RWPE1 (cell line): ENCODE measurements at regions not wholly inside any gene's neighbourhood (a gene's known extent, or its start where the extent isn't known, plus 50 kb on each side); places are given as distances from the start of the nearest gene placed in this dataset.

ENCODE experiments used
- CTCF ChIA-PET: fragments of 350-600 bp; sonication (Branson Sonifier 250); formaldehyde crosslinking; extraction: SDS; loops from one replicate; lab custom pipeline; 2021; lab: Yijun Ruan, JAX
- POLR2A ChIA-PET: fragments of 400-600 bp; formaldehyde crosslinking; extraction: SDS; loops from one replicate; lab custom pipeline; 2020; ENCODE audit warnings: antibody characterized with exemption; ENCODE audit not compliant: low non-redundant PET; lab: Yijun Ruan, JAX
- DNase-seq: peaks from one replicate; pipeline ENCODE4 v3.0.0; 2012; ENCODE audit warnings: low spot score
- H3K27ac ChIP-seq: fragments of 450-650 bp; 2 replicates; pipeline ENCODE4 v1.5.1; 2017
- CTCF ChIP-seq: fragments of 450-650 bp; conservative IDR thresholded peaks from 2 replicates; pipeline ENCODE4 v1.5.1; 2017; ENCODE audit warnings: low read depth, mild to moderate bottlenecking

- POLR2A ChIA-PET = no interaction called here
- CTCF ChIA-PET = no interaction called here
- TF ChIP-seq CTCF = no peak
- no peak overlapping the region for H3K27ac ChIP-seq
- DNase-seq = no peak
Observed at GRCh38 chr12:13882176-13882575, 99.2 kb downstream of the GRIN2B start.

- ChIA-PET CTCF (interaction anchor here (0.6 kb wide), 1 partner anchor 540 kb away, joined by 6 read pairs; no protein-coding TSS in a partner anchor), POLR2A (no interaction called here)
- no peak for TF ChIP-seq CTCF
Observed at GRCh38 chr12:13880613-13881012, 100.8 kb downstream of the GRIN2B start.

GRCh38 chr12:13875744-13876143 is 105.7 kb downstream of the GRIN2B start:
- DNase-seq = no peak
- CTCF ChIA-PET = interaction anchor here (0.7 to 2.0 kb wide), 2 partner anchors 12 to 346 kb away, joined by 3 to 5 read pairs; no protein-coding TSS in a partner anchor
- POLR2A ChIA-PET = no interaction called here

More at GRCh38 chr12:13880613-13881012, 100.8 kb downstream of the GRIN2B start:
- no peak overlapping the region for H3K27ac ChIP-seq
- no peak for DNase-seq

GRCh38 chr12:13870255-13870654 is 111.1 kb downstream of the GRIN2B start:
- POLR2A ChIA-PET = no interaction called here
- CTCF ChIA-PET = no interaction called here
- no peak for TF ChIP-seq CTCF
- H3K27ac ChIP-seq = no peak overlapping the region
- no peak for DNase-seq

More at GRCh38 chr12:13875744-13876143, 105.7 kb downstream of the GRIN2B start:
- H3K27ac ChIP-seq = no peak overlapping the region
- no peak for TF ChIP-seq CTCF

GRCh38 chr12:13864081-13864673 is 117.2 kb downstream of the GRIN2B start:
- TF ChIP-seq CTCF = peak; percentile 75
- peak; percentile 58 for DNase-seq
- CTCF ChIA-PET = interaction anchor here (0.5 to 1.1 kb wide), 9 partner anchors 11 to 400 kb away, joined by 3 to 8 read pairs (median 4); no protein-coding TSS in a partner anchor
- POLR2A ChIA-PET = no interaction called here
- H3K27ac ChIP-seq = no peak overlapping the region

GRCh38 chr12:13857750-13858149 is 123.7 kb downstream of the GRIN2B start:
- DNase-seq = no peak
- H3K27ac ChIP-seq = no peak overlapping the region
- CTCF ChIA-PET = no interaction called here
- POLR2A ChIA-PET = no interaction called here
- TF ChIP-seq CTCF = no peak
